ENCODE measurements at regions not wholly inside any gene's neighbourhood (a gene's known extent, or its start where the extent isn't known, plus 50 kb on each side); places are given as distances from the start of the nearest gene placed in this dataset.

DNA sequence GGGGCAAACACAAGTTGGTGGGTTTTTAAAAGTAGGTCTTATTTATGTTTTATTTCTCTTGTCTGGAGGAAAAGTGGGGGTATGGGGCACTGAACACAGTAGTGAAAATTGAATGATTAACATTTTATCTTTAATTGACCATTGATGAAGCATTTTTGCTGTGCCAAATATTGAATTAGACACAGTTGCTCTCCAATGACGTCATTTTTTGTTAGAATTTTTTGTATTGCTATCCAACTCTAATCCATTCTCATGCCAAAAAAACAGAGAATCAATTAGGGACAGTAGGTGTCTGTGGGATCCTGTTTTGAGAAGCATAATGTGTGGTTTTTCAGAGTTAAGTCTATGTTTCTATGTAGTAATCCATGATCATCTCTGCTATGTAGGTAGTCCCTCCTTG, 1032.8 kb downstream of the STPG2 start:
- ChIA-PET CTCF (no interaction called here), POLR2A (no interaction called here)
- in situ Hi-C loops (cut with MboI) = no loop called here

More for the DNA sequence above, 1032.8 kb downstream of the STPG2 start:
- no peaks in the 10 kb centered on the region for H3K79me2 ChIP-seq (ENCODE audit: control insufficient read depth, insufficient read depth, low read length)
- no peak overlapping the region for H3K9ac ChIP-seq (ENCODE audit: control insufficient read depth, insufficient read depth, low read length)
- H3K4me2 ChIP-seq (ENCODE audit: control insufficient read depth, insufficient read depth) = no peak overlapping the region
- RAD21 ChIA-PET (ENCODE audit: unreplicated experiment) = no interaction called here
- FAIRE-seq = no peak
- TF ChIP-seq STAT3 (IDR thresholded peaks at IDR 0.05; ENCODE audit: low read depth, low read length) (no peak), CBFB (IDR thresholded peaks at IDR 0.05; ENCODE audit: low read depth) (no peak), KDM1A (IDR thresholded peaks at IDR 0.05; ENCODE audit: borderline replicate concordance) (no peak), BRCA1 (IDR thresholded peaks at IDR 0.05; ENCODE audit: low read depth, low read length) (no peak), ATF7 (IDR thresholded peaks at IDR 0.05; ENCODE audit: low read depth) (peak; percentile 56; the same call in 1 of the 2 replicates)
- TF ChIP-seq, protein P1, sequence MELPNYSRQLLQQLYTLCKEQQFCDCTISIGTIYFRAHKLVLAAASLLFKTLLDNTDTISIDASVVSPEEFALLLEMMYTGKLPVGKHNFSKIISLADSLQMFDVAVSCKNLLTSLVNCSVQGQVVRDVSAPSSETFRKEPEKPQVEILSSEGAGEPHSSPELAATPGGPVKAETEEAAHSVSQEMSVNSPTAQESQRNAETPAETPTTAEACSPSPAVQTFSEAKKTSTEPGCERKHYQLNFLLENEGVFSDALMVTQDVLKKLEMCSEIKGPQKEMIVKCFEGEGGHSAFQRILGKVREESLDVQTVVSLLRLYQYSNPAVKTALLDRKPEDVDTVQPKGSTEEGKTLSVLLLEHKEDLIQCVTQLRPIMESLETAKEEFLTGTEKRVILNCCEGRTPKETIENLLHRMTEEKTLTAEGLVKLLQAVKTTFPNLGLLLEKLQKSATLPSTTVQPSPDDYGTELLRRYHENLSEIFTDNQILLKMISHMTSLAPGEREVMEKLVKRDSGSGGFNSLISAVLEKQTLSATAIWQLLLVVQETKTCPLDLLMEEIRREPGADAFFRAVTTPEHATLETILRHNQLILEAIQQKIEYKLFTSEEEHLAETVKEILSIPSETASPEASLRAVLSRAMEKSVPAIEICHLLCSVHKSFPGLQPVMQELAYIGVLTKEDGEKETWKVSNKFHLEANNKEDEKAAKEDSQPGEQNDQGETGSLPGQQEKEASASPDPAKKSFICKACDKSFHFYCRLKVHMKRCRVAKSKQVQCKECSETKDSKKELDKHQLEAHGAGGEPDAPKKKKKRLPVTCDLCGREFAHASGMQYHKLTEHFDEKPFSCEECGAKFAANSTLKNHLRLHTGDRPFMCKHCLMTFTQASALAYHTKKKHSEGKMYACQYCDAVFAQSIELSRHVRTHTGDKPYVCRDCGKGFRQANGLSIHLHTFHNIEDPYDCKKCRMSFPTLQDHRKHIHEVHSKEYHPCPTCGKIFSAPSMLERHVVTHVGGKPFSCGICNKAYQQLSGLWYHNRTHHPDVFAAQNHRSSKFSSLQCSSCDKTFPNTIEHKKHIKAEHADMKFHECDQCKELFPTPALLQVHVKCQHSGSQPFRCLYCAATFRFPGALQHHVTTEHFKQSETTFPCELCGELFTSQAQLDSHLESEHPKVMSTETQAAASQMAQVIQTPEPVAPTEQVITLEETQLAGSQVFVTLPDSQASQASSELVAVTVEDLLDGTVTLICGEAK (IDR thresholded peaks at IDR 0.05; ENCODE audit: borderline replicate concordance) = no peak
- TF ChIP-seq, protein P2, sequence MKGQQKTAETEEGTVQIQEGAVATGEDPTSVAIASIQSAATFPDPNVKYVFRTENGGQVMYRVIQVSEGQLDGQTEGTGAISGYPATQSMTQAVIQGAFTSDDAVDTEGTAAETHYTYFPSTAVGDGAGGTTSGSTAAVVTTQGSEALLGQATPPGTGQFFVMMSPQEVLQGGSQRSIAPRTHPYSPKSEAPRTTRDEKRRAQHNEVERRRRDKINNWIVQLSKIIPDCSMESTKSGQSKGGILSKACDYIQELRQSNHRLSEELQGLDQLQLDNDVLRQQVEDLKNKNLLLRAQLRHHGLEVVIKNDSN (IDR thresholded peaks at IDR 0.05; ENCODE audit: borderline replicate concordance, extremely low read length, insufficient read depth, low read depth, low read length) = no peak
- TF ChIP-seq, protein P3, sequence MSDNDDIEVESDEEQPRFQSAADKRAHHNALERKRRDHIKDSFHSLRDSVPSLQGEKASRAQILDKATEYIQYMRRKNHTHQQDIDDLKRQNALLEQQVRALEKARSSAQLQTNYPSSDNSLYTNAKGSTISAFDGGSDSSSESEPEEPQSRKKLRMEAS (IDR thresholded peaks at IDR 0.05; ENCODE audit: low read depth, low read length) = no peak
- DNase-seq (ENCODE audit: low read depth, low spot score) = no peak
- no peaks in the 10 kb centered on the region for H3K27me3 ChIP-seq (replicated peaks in 1 of 2; ENCODE audit: control insufficient read depth in 2 of 2, insufficient read depth in 2 of 2, low read length in 1 of 2)
- H4K20me1 ChIP-seq (ENCODE audit: control insufficient read depth, insufficient read depth) = no peaks in the 10 kb centered on the region
- H3K27ac ChIP-seq (ENCODE audit: control insufficient read depth, insufficient read depth) = no peak overlapping the region
- SMC1A ChIA-PET (ENCODE audit: uncharacterized antibody, unreplicated experiment) = no interaction called here
- no peaks in the 10 kb centered on the region for H3K9me3 ChIP-seq (replicated peaks; ENCODE audit: control insufficient read depth, insufficient read depth, low read length)
- no peaks in the 10 kb centered on the region for H3K4me1 ChIP-seq (ENCODE audit: control insufficient read depth, insufficient read depth, low read length)
- no peaks in the 10 kb centered on the region for H3K36me3 ChIP-seq (ENCODE audit: control insufficient read depth in 2 of 2, insufficient read depth in 2 of 2, low read length in 1 of 2)
- no TSS peak for BruUV-seq (replicated peaks)
- 0% methylated on average over 1 of the region's 1 CpG for WGBS (ENCODE audit: insufficient coverage, insufficient replicate concordance, low lambda C conversion rate, missing lambda C conversion rate)
- ATAC-seq = no peak
- H3K4me3 ChIP-seq = no peak overlapping the region
- intact Hi-C loops (cut with micrococcal nuclease; ENCODE audit: unreplicated experiment) = no loop called here
- H2AFZ ChIP-seq (ENCODE audit: control insufficient read depth, low read depth, low read length) = no peak overlapping the region

Measured in GM12878 (cell line).